ENCODE measurements at regions not wholly inside any gene's neighbourhood (a gene's known extent, or its start where the extent isn't known, plus 50 kb on each side); places are given as distances from the start of the nearest gene placed in this dataset.

GRCh38 chr14:21912367-21912766 lies 238.7 kb upstream of the OR4E1 start:
- Histone ChIP-seq H3K27ac (ENCODE audit: low read depth in 1 of 2, low read length in 2 of 2) (no peak overlapping the region), H3K9ac (ENCODE audit: low read depth in 1 of 2, low read length in 2 of 2) (no peak overlapping the region), H3K36me3 (ENCODE audit: control insufficient read depth in 4 of 4, insufficient read depth in 3 of 4, low read depth in 1 of 4, low read length in 3 of 4) (no peaks in the 10 kb centered on the region), H3K4me3 (ENCODE audit: low read depth in 1 of 3, low read length in 3 of 3) (no peak overlapping the region), H3K9me3 (ENCODE audit: control insufficient read depth in 4 of 4, low read length in 3 of 4) (no peaks in the 10 kb centered on the region), H3K27me3 (ENCODE audit: control insufficient read depth in 4 of 4, insufficient read depth in 4 of 4, low read length in 3 of 4) (peaks cover 0 to 7% (median 0%) of the 10 kb centered on the region in 4 donors), H3K4me1 (ENCODE audit: control insufficient read depth in 4 of 4, insufficient read depth in 4 of 4, low read length in 3 of 4) (peaks cover 0 to 8% (median 0%) of the 10 kb centered on the region in 4 donors)
- DNase-seq (ENCODE audit: low spot score), result no peak
- no peak for TF ChIP-seq CTCF (IDR thresholded peaks at IDR 0.05; ENCODE audit: low read depth, low read length, missing input control)
- 61% methylated on average over 3 of the region's 3 CpGs for WGBS

DNA sequence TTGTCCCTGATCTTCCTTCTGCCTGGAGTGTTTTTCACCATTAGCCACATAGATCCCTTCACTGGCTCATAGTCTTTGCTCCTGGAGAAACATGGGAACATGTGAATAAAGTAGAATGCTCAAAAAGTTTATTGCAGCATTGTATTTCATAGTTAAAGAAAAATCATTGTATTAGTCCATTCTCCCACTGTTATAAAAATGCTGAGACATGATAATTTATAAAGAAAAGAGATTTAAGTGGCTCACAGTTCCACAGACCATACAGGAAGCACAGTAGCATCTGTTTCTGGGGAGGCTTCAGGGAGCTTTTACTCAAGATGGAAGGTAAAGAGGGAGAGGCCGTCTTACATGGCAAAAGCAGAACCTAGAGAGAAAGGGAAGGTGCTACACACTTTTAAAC lies 238.3 kb upstream of the OR4E1 start:
- H3K27ac ChIP-seq (ENCODE audit: low read depth in 1 of 2, low read length in 2 of 2), result no peak overlapping the region
- H3K36me3 ChIP-seq (ENCODE audit: control insufficient read depth in 4 of 4, insufficient read depth in 3 of 4, low read depth in 1 of 4, low read length in 3 of 4), result no peaks in the 10 kb centered on the region
- peaks cover 0 to 8% (median 0%) of the 10 kb centered on the region in 4 donors for H3K4me1 ChIP-seq (ENCODE audit: control insufficient read depth in 4 of 4, insufficient read depth in 4 of 4, low read length in 3 of 4)
- TF ChIP-seq NR2F2 (IDR thresholded peaks at IDR 0.05) (no peak), FOXA1 (IDR thresholded peaks at IDR 0.05) (no peak), CTCF (IDR thresholded peaks at IDR 0.05; ENCODE audit: low read depth, low read length, missing input control) (no peak), HNF4G (IDR thresholded peaks at IDR 0.05) (no peak)
- 53% methylated on average over 1 of the region's 1 CpG for WGBS
- no peak overlapping the region for H3K9ac ChIP-seq (ENCODE audit: low read depth in 1 of 2, low read length in 2 of 2)
- no peak overlapping the region for H3K4me3 ChIP-seq (ENCODE audit: low read depth in 1 of 3, low read length in 3 of 3)
- no peaks in the 10 kb centered on the region for H3K9me3 ChIP-seq (ENCODE audit: control insufficient read depth in 4 of 4, low read length in 3 of 4)
- DNase-seq (ENCODE audit: low spot score), result no peak
- peaks cover 0 to 7% (median 0%) of the 10 kb centered on the region in 4 donors for H3K27me3 ChIP-seq (ENCODE audit: control insufficient read depth in 4 of 4, insufficient read depth in 4 of 4, low read length in 3 of 4)

DNA sequence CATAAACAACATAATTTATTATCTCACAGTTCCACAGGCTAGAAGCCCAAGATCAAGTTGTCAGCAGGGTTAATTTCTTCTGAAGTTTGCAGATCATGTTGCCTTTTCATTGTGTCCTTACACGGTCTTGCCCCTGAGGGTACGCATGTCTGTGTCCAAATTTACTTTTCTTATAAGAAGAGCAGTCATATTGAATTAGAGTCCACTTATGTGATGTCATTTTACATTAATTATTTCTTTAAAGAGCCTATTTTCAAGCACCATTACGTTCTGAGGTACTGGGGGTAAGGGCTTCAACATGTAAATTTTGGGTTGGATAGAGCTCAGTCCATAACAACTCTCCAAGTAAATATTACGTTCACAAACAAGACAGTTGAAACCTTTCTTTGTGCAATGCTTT lies 236.6 kb upstream of the OR4E1 start:
- DNase-seq (ENCODE audit: low spot score), result no peak
- TF ChIP-seq EGR1 (IDR thresholded peaks at IDR 0.05; ENCODE audit: low read depth in 2 of 2) (no peak), ATF3 (IDR thresholded peaks at IDR 0.05) (no peak), GABPA (IDR thresholded peaks at IDR 0.05 in 1 of 2, conservative IDR thresholded peaks at IDR 0.05 in 1 of 2) (no peak), YY1 (IDR thresholded peaks at IDR 0.05) (no peak), NR2F2 (IDR thresholded peaks at IDR 0.05) (no peak), FOXA2 (IDR thresholded peaks at IDR 0.05) (no peak), TAF1 (conservative IDR thresholded peaks at IDR 0.05) (no peak), RXRA (IDR thresholded peaks at IDR 0.05) (no peak), SP1 (IDR thresholded peaks at IDR 0.05) (no peak), HNF4A (conservative IDR thresholded peaks at IDR 0.05) (no peak), ZBTB33 (IDR thresholded peaks at IDR 0.05) (no peak), RAD21 (IDR thresholded peaks at IDR 0.05) (no peak), FOXA1 (IDR thresholded peaks at IDR 0.05) (no peak)
- TF ChIP-seq, protein P1, sequence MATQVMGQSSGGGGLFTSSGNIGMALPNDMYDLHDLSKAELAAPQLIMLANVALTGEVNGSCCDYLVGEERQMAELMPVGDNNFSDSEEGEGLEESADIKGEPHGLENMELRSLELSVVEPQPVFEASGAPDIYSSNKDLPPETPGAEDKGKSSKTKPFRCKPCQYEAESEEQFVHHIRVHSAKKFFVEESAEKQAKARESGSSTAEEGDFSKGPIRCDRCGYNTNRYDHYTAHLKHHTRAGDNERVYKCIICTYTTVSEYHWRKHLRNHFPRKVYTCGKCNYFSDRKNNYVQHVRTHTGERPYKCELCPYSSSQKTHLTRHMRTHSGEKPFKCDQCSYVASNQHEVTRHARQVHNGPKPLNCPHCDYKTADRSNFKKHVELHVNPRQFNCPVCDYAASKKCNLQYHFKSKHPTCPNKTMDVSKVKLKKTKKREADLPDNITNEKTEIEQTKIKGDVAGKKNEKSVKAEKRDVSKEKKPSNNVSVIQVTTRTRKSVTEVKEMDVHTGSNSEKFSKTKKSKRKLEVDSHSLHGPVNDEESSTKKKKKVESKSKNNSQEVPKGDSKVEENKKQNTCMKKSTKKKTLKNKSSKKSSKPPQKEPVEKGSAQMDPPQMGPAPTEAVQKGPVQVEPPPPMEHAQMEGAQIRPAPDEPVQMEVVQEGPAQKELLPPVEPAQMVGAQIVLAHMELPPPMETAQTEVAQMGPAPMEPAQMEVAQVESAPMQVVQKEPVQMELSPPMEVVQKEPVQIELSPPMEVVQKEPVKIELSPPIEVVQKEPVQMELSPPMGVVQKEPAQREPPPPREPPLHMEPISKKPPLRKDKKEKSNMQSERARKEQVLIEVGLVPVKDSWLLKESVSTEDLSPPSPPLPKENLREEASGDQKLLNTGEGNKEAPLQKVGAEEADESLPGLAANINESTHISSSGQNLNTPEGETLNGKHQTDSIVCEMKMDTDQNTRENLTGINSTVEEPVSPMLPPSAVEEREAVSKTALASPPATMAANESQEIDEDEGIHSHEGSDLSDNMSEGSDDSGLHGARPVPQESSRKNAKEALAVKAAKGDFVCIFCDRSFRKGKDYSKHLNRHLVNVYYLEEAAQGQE (IDR thresholded peaks at IDR 0.05), result no peak
- TF ChIP-seq, protein P2, sequence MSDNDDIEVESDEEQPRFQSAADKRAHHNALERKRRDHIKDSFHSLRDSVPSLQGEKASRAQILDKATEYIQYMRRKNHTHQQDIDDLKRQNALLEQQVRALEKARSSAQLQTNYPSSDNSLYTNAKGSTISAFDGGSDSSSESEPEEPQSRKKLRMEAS (IDR thresholded peaks at IDR 0.05), result no peak

More for the DNA sequence above, 236.6 kb upstream of the OR4E1 start:
- Histone ChIP-seq H3K27me3 (ENCODE audit: control insufficient read depth in 4 of 4, insufficient read depth in 4 of 4, low read length in 3 of 4) (peaks cover 0 to 7% (median 0%) of the 10 kb centered on the region in 4 donors), H3K27ac (ENCODE audit: low read depth in 1 of 2, low read length in 2 of 2) (no peak overlapping the region), H3K9me3 (ENCODE audit: control insufficient read depth in 4 of 4, low read length in 3 of 4) (no peaks in the 10 kb centered on the region), H3K4me3 (ENCODE audit: low read depth in 1 of 3, low read length in 3 of 3) (no peak overlapping the region), H3K4me1 (ENCODE audit: control insufficient read depth in 4 of 4, insufficient read depth in 4 of 4, low read length in 3 of 4) (peaks cover 0 to 3% (median 0%) of the 10 kb centered on the region in 4 donors), H3K36me3 (ENCODE audit: control insufficient read depth in 4 of 4, insufficient read depth in 3 of 4, low read depth in 1 of 4, low read length in 3 of 4) (no peaks in the 10 kb centered on the region), H3K9ac (ENCODE audit: low read depth in 1 of 2, low read length in 2 of 2) (no peak overlapping the region)
- 36% methylated on average over 4 of the region's 4 CpGs for WGBS

All from liver (tissue), 8 donors.